ENCODE measurements at regions not wholly inside any gene's neighbourhood (a gene's known extent, or its start where the extent isn't known, plus 50 kb on each side); places are given as distances from the start of the nearest gene placed in this dataset.

- 89 to 97% methylated on average over 1 of the region's 1 CpG for WGBS, 2 donors
- Histone ChIP-seq H3K4me1 (no peaks in the 10 kb centered on the region), H3K4me3 (no peak overlapping the region), H3K36me3 (no peaks in the 10 kb centered on the region), H3K27ac (no peak overlapping the region), H3K27me3 (no peaks in the 10 kb centered on the region), H3K9me3 (no peaks in the 10 kb centered on the region)
- DNase-seq = no peak
- TF ChIP-seq CTCF (IDR thresholded peaks at IDR 0.05) = no peak
- TF ChIP-seq POLR2AphosphoS5 (IDR thresholded peaks at IDR 0.05) = no peak
- no peak for TF ChIP-seq POLR2A (IDR thresholded peaks at IDR 0.05)
- TF ChIP-seq EP300 (IDR thresholded peaks at IDR 0.05) = no peak
- intact Hi-C loops (cut with DNase I) = no loop called here
Measured at GRCh38 chr1:73930293-73930692, 267.7 kb downstream of the LRRIQ3 start.

DNA sequence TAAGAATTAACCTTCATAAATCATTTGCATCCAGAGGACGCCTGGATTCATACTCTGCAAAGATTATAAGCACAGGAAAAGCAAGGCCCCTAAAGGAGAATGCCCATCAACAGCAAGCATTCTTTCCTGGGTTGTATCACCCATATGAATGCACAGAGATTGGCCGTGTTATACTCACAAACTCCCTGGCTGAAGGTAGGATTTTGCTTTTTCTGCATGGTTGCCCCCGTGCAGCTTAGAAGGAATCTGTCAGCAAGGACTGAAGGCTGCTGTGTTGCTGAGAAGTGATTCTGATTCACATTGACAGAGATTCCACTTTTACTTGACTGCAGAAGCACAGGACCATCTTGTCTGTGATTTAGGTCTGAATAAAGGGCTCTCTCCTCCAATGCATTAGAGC, 283.0 kb downstream of the LRRIQ3 start:
- no peak for TF ChIP-seq POLR2AphosphoS5 (IDR thresholded peaks at IDR 0.05)
- no peak for TF ChIP-seq POLR2A (IDR thresholded peaks at IDR 0.05)
- TF ChIP-seq EP300 (IDR thresholded peaks at IDR 0.05) = no peak
- TF ChIP-seq CTCF (IDR thresholded peaks at IDR 0.05) = no peak
- Histone ChIP-seq H3K4me1 (no peaks in the 10 kb centered on the region), H3K4me3 (no peak overlapping the region), H3K36me3 (no peaks in the 10 kb centered on the region), H3K9me3 (peaks cover 0 to 7% (median 3%) of the 10 kb centered on the region in 4 donors), H3K27ac (no peak overlapping the region), H3K27me3 (no peaks in the 10 kb centered on the region)
- no peak for DNase-seq
- intact Hi-C loops (cut with DNase I) = no loop called here
- WGBS, 2 donors = 31 to 51% methylated on average over 3 of the region's 3 CpGs

DNA sequence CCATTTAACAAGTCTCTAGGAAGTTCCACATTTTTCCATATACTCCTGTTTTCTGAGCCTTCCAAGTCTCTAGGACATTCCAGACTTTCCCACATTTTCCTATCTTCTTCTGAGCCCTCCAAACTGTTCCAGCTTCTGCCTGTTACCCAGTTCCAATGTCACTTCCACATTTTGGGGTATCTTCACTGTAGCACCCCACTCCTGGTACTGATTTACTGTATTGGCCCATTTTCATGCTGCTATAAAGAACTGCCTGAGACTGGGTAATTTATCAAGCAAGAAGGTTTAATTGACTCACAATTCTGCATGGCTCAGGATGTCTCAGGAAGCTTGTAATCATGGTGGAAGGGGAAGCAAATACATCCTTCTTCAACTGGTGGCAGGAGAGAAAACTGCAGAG, 285.0 kb downstream of the LRRIQ3 start:
- Histone ChIP-seq H3K36me3 (no peaks in the 10 kb centered on the region), H3K4me3 (no peak overlapping the region), H3K9me3 (peaks cover 0 to 7% (median 3%) of the 10 kb centered on the region in 4 donors), H3K27ac (no peak overlapping the region), H3K4me1 (no peaks in the 10 kb centered on the region), H3K27me3 (no peaks in the 10 kb centered on the region)
- DNase-seq = no peak
- TF ChIP-seq POLR2AphosphoS5 (IDR thresholded peaks at IDR 0.05) (no peak), EP300 (IDR thresholded peaks at IDR 0.05) (no peak), POLR2A (IDR thresholded peaks at IDR 0.05) (no peak), CTCF (IDR thresholded peaks at IDR 0.05) (no peak)
- intact Hi-C loops (cut with DNase I) = no loop called here

DNA sequence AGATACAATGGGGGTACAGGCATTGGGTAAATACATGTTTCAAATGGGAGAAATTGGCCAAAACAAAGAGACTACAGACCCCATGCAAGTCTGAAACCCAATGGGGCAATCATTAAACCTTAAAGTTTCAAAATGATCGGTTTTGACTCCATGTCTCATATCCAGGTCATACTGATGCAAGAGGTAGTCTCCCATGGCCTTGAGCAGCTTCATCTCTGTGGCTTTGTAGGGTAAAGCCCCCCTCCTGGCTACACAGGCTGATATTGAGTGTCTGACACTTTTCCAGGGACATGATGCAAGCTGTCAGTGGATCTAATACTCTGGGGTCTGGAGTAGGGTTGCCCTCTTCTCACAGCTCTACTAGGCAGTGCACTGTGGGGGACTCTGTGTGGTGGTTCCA, 286.1 kb downstream of the LRRIQ3 start:
- H3K4me1 ChIP-seq = no peaks in the 10 kb centered on the region
- no peaks in the 10 kb centered on the region for H3K27me3 ChIP-seq
- peaks cover 0 to 7% (median 3%) of the 10 kb centered on the region in 4 donors for H3K9me3 ChIP-seq
- intact Hi-C loops (cut with DNase I) = no loop called here
- no peak for TF ChIP-seq CTCF (IDR thresholded peaks at IDR 0.05)
- no peak for TF ChIP-seq POLR2AphosphoS5 (IDR thresholded peaks at IDR 0.05)
- TF ChIP-seq EP300 (IDR thresholded peaks at IDR 0.05) = no peak
- no peak for TF ChIP-seq POLR2A (IDR thresholded peaks at IDR 0.05)
- WGBS, 2 donors = 91 to 93% methylated on average over 1 of the region's 1 CpG
- no peaks in the 10 kb centered on the region for H3K36me3 ChIP-seq
- no peak for DNase-seq
- no peak overlapping the region for H3K27ac ChIP-seq
- H3K4me3 ChIP-seq = no peak overlapping the region

GRCh38 chr1:73910466-73910865, 287.5 kb downstream of the LRRIQ3 start:
- WGBS, 2 donors = 79 to 81% methylated on average over 1 of the region's 1 CpG
- DNase-seq = no peak
- intact Hi-C loops (cut with DNase I) = no loop called here
- Histone ChIP-seq H3K27ac (no peak overlapping the region), H3K9me3 (peaks cover 0 to 7% (median 3%) of the 10 kb centered on the region in 4 donors), H3K4me1 (no peaks in the 10 kb centered on the region), H3K4me3 (no peak overlapping the region), H3K27me3 (no peaks in the 10 kb centered on the region), H3K36me3 (no peaks in the 10 kb centered on the region)
- TF ChIP-seq POLR2A (IDR thresholded peaks at IDR 0.05) (no peak), CTCF (IDR thresholded peaks at IDR 0.05) (no peak), POLR2AphosphoS5 (IDR thresholded peaks at IDR 0.05) (no peak), EP300 (IDR thresholded peaks at IDR 0.05) (no peak)

All from sigmoid colon (tissue), 6 donors.